Neural cell (in vitro differentiated cells): ENCODE measurements at regions not wholly inside any gene's neighbourhood (a gene's known extent, or its start where the extent isn't known, plus 50 kb on each side); places are given as distances from the start of the nearest gene placed in this dataset.

ENCODE experiments used
- H2AFZ ChIP-seq: fragments of 200-600, 300-800 bp; sonication (generic), shearing (Covaris generic); 2 replicates; pipeline ENCODE4 v1.6.0; 2014; ENCODE audit warnings: low read depth, mild to moderate bottlenecking, antibody characterized with exemption, low read length, moderate library complexity
- H3F3A ChIP-seq: fragments of 200-600 bp; shearing (Covaris generic); 2 replicates; pipeline ENCODE4 v1.6.1; 2016; ENCODE audit warnings: mild to moderate bottlenecking, moderate library complexity, mixed read lengths, antibody characterized with exemption, low read length; ENCODE audit not compliant: insufficient read depth, poor library complexity, severe bottlenecking
- H3K27ac ChIP-seq: fragments of 200-600, 300-800 bp; sonication (generic), shearing (Covaris generic); 2 replicates; pipeline ENCODE4 v1.5.1; 2014; ENCODE audit warnings: mild to moderate bottlenecking, low read length, moderate library complexity
- H3K27me3 ChIP-seq: fragments of 300-800, 200-600 bp; sonication (generic), shearing (Covaris generic); 2 replicates; pipeline ENCODE4 v1.6.0; 2014; ENCODE audit warnings: mild to moderate bottlenecking, low read depth, low read length, moderate library complexity; ENCODE audit not compliant: insufficient read depth
- H3K36me3 ChIP-seq: fragments of 300-800, 200-600 bp; sonication (generic), shearing (Covaris generic); 2 replicates; pipeline ENCODE4 v1.5.1; 2014; ENCODE audit warnings: mild to moderate bottlenecking, antibody characterized with exemption, low read length, moderate library complexity; ENCODE audit not compliant: insufficient read depth
- H3K4me2 ChIP-seq: fragments of 300-800, 200-600 bp; sonication (generic), shearing (Covaris generic); 2 replicates; pipeline ENCODE4 v1.6.0; 2014; ENCODE audit warnings: mild to moderate bottlenecking, low read length
- H3K4me3 ChIP-seq: fragments of 300-800, 200-600 bp; sonication (generic), shearing (Covaris generic); 2 replicates; pipeline ENCODE4 v1.5.1; 2014; ENCODE audit warnings: mild to moderate bottlenecking, low read length, moderate library complexity
- H3K79me2 ChIP-seq: fragments of 200-600 bp; shearing (Covaris generic); replicated peaks from 2 replicates; pipeline ENCODE4 v1.6.0; 2014; ENCODE audit warnings: mild to moderate bottlenecking, low read length, moderate library complexity; ENCODE audit not compliant: insufficient read depth
- H3K9ac ChIP-seq: fragments of 300-800, 200-600 bp; sonication (generic), shearing (Covaris generic); 2 replicates; pipeline ENCODE4 v1.6.1; 2016; ENCODE audit warnings: mild to moderate bottlenecking, low read length, mixed read lengths
- H3K9me2 ChIP-seq: fragments of 200-600 bp; shearing (Covaris generic); 2 replicates; pipeline ENCODE4 v1.6.1; 2016; ENCODE audit warnings: mild to moderate bottlenecking, low read length, mixed read lengths; ENCODE audit not compliant: insufficient read depth
- H3K9me3 ChIP-seq: fragments of 200-600, 300-800 bp; sonication (generic), shearing (Covaris generic); 2 replicates; pipeline ENCODE4 v1.6.1; 2016; ENCODE audit warnings: mild to moderate bottlenecking, mixed run types, low read length, moderate library complexity, mixed read lengths
- H4K20me1 ChIP-seq: fragments of 200-600 bp; shearing (Covaris generic); 2 replicates; pipeline ENCODE4 v1.6.1; 2016; ENCODE audit warnings: mild to moderate bottlenecking, mixed run types; ENCODE audit not compliant: insufficient read depth
- CTCF ChIP-seq: fragments of 450-650 bp; IDR thresholded peaks from 2 replicates; pipeline ENCODE4 v1.5.1; 2014; ENCODE audit warnings: antibody characterized with exemption, mild to moderate bottlenecking, moderate library complexity; ENCODE audit not compliant: poor library complexity, severe bottlenecking
- EP300 ChIP-seq: fragments of 450-650 bp; conservative IDR thresholded peaks from 2 replicates; pipeline ENCODE4 v1.6.1; 2014; ENCODE audit warnings: antibody characterized with exemption, mild to moderate bottlenecking, moderate library complexity; ENCODE audit not compliant: poor library complexity, severe bottlenecking
- EZH2 ChIP-seq: fragments of 200-600, 300-800 bp; shearing (Covaris generic), sonication (generic); IDR thresholded peaks from 2 replicates; pipeline ENCODE4 v1.6.1; 2014; ENCODE audit warnings: antibody characterized with exemption, low read length, borderline replicate concordance, mild to moderate bottlenecking; ENCODE audit not compliant: insufficient read depth, poor library complexity, severe bottlenecking
- MXI1 ChIP-seq: fragments of 450-650 bp; conservative IDR thresholded peaks from 2 replicates; pipeline ENCODE4 v1.6.1; 2014; ENCODE audit warnings: antibody characterized with exemption, mild to moderate bottlenecking; ENCODE audit not compliant: poor library complexity, severe bottlenecking
- POLR2AphosphoS5 ChIP-seq: IDR thresholded peaks from 2 replicates; pipeline ENCODE4 v1.6.1; 2012
- RAD21 ChIP-seq: fragments of 450-650 bp; conservative IDR thresholded peaks from 2 replicates; pipeline ENCODE4 v1.6.1; 2014; ENCODE audit warnings: antibody characterized with exemption, mild to moderate bottlenecking, moderate library complexity
- REST ChIP-seq: IDR thresholded peaks from 2 replicates; pipeline ENCODE4 v1.6.1; 2012; ENCODE audit warnings: borderline replicate concordance
- SMC3 ChIP-seq: fragments of 450-650 bp; conservative IDR thresholded peaks from 2 replicates; pipeline ENCODE4 v1.6.1; 2014; ENCODE audit warnings: antibody characterized with exemption, mild to moderate bottlenecking, moderate library complexity; ENCODE audit not compliant: poor library complexity
- TAF1 ChIP-seq: IDR thresholded peaks from 2 replicates; pipeline ENCODE4 v1.6.1; 2012; ENCODE audit warnings: low read depth

DNA sequence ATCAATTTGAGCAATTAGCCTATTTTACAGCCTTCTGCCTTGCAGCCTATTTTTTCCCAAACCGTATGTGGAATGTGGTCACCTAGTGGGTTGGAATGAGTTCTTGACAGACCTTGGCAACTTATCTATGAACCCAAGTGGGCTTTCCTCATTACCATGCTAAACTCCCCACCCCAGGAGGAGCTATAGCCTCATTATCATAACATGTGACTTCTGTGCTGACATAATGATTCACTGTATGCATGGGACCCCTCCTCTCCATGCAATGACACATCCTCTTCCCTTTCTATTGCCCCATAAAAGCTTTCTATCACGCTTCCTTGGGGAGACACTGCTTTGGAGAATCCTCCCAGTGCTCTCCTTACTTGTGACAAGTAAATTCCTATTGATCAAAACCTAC lies 83.5 kb upstream of the FHIT start:
- TF ChIP-seq REST (no peak), TAF1 (no peak), EZH2 (no peak), SMC3 (no peak)
- Histone ChIP-seq H3K27ac (no peak overlapping the region), H3K9me2 (no peaks in the 10 kb centered on the region), H3K4me3 (no peak overlapping the region), H3K9ac (no peak overlapping the region), H4K20me1 (no peaks in the 10 kb centered on the region), H3K79me2 (no peaks in the 10 kb centered on the region), H3F3A (no peaks in the 10 kb centered on the region), H3K4me2 (no peak overlapping the region), H3K27me3 (no peaks in the 10 kb centered on the region), H2AFZ (no peak overlapping the region), H3K9me3 (no peaks in the 10 kb centered on the region), H3K36me3 (no peaks in the 10 kb centered on the region)

GRCh38 chr3:61340931-61341461 lies 89.7 kb upstream of the FHIT start:
- no peak overlapping the region for H3K4me3 ChIP-seq

More at GRCh38 chr3:61340931-61341461, 89.7 kb upstream of the FHIT start:
- Histone ChIP-seq H3K36me3 (no peaks in the 10 kb centered on the region), H3K9me3 (no peaks in the 10 kb centered on the region), H3K4me2 (no peak overlapping the region), H4K20me1 (no peaks in the 10 kb centered on the region), H3K9ac (no peak overlapping the region), H3K27me3 (no peaks in the 10 kb centered on the region), H3K79me2 (no peaks in the 10 kb centered on the region), H3K27ac (no peak overlapping the region), H3F3A (no peaks in the 10 kb centered on the region), H2AFZ (no peak overlapping the region), H3K9me2 (no peaks in the 10 kb centered on the region)
- TF ChIP-seq RAD21: no peak
- TF ChIP-seq REST: no peak
- no peak for TF ChIP-seq SMC3
- TF ChIP-seq EP300: no peak
- no peak for TF ChIP-seq POLR2AphosphoS5
- TF ChIP-seq EZH2: no peak
- no peak for TF ChIP-seq MXI1
- no peak for TF ChIP-seq CTCF
- TF ChIP-seq TAF1: no peak
